HG03342 (cell line): ENCODE measurements at regions not wholly inside any gene's neighbourhood (a gene's known extent, or its start where the extent isn't known, plus 50 kb on each side); places are given as distances from the start of the nearest gene placed in this dataset.

Experiments used
- ATAC-seq: cut with Tn5 transposase; IDR thresholded peaks from one replicate; pipeline ENCODE4 v1.9.1; 2021; ENCODE audit warnings: mild to moderate bottlenecking, moderate library complexity; ENCODE audit not compliant: unreplicated experiment

GRCh38 chr6:138550346-138550767, 51.1 kb upstream of the NHSL1 start:
- ATAC-seq, result no peak

DNA sequence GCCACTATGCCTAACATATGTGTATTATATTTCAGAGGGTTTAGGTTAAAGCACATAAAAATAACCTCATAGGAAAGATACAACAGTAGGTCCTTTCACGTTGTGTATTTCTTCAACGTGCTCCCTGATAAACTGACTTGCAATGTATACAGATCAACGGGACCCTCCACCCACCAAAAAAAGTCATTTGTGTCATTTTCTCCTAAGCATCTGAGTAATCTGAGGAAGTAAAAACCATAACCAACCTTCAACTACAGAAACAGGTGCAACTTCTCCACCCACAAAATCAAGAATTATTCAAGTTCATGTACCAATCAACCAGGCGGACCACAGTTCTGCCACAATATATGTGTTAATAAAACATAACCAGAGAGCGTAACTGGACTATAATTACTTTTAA, 54.9 kb upstream of the NHSL1 start:
- no peak for ATAC-seq

DNA sequence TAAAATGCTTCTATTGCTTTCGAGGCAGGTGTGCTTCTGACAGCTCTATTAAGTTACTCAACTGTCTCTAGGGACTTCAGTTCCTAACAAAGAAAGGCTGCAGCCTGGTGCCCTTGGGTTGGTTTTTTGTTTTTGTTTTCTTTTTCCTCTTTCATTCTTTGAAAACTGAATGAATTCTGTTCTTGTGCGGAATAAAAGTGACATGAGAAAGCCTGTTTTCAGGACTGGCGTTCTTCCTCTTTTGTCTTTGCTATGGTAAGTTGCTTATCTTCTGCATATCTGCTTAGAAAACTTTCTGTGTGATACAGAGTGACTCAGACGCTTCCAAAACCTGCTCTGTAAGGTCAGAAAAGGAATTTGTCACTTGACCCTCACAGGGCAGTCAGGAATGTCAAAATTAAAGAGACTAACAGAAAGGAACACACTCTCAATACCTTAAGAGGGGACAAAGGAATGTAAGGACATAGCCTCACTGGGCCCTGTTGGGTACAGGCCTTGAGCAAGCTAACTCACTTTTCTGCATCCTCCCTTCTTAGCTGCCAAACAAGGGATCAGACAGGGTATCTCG, 56.2 kb upstream of the NHSL1 start:
- ATAC-seq, result no peak

GRCh38 chr6:138557147-138557546, 57.9 kb upstream of the NHSL1 start:
- ATAC-seq, result no peak

GRCh38 chr6:138559143-138559542, 59.8 kb upstream of the NHSL1 start:
- no peak for ATAC-seq

DNA sequence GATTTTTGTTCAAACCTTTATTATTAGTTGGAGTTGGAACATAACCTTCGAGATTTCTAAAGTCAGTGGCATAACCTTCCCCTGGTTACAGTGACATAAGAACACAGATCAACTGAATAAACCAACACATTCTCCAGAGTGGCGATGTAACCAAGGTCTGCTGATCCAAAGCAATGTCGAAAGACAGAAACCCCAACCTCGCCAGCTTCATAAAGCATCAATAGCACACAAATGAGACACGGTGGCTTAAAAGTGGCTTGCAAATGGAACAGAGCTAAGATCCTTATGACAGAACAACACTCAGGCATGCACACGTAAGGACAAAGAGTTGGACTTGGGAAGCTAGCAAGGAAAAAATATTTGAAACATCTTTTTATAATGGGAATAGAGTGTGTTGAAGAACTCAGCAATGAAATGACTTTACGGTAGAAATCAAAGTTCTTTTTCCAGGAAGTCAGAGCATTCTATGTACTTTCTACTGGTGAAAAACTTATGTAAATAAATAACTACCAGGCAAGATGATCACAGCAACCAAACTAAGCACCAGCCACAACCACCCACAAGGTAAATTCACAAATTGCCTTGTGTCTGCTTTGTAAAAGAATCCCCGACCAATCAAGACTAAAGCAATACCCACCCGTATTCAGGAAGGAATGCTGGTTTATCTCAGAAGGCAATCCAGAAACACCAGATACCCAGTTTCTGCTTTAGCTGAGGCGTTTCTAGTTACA, 61.0 kb upstream of the NHSL1 start:
- no peak for ATAC-seq

- ATAC-seq, result no peak
Observed at GRCh38 chr6:138562691-138563090, 63.4 kb upstream of the NHSL1 start.

GRCh38 chr6:138563231-138563630, 63.9 kb upstream of the NHSL1 start:
- no peak for ATAC-seq

GRCh38 chr6:138563650-138564049, 64.4 kb upstream of the NHSL1 start:
- ATAC-seq, result no peak

- no peak for ATAC-seq
Observed at GRCh38 chr6:138564170-138564721, 65.0 kb upstream of the NHSL1 start.

GRCh38 chr6:138567052-138567451, 67.8 kb upstream of the NHSL1 start:
- no peak for ATAC-seq

DNA sequence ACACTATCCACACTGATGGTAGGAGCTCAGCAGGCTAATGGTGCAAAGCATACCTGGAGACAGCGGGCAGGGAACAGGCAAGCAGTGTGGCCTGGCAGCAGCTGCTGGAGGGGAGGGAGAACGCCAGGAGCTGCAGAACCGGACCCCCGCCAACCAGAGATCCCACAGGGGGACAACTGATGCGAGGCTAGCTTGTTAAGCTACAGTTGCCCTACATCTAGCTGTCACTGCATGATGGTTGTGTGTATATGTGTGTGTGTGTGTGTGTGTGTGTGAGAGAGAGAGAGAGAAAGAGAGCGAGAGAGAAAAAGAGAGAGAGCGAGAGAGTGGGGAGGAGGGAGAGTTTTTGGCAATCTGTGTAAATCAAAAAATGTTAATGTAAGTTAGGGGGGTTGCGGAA, 69.7 kb upstream of the NHSL1 start:
- ATAC-seq, result no peak

DNA sequence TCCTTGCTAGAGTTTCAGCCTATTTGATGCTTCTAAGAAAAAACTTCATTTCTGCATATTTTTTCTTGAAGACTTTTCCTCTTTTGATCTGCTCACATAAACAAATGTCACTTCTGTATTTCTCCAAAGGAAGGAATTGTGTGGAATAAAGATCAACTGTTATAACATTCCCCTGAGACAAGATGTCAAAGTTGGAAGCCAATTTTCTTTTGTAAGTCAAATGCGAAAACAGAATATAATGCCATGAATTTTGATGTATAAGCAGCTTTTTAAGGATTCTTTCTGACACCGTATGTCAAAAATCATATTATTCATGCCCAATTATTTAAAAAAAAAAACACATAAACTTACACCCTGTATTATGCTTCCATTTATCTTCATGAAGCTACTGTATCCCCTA, 70.3 kb upstream of the NHSL1 start:
- no peak for ATAC-seq

DNA sequence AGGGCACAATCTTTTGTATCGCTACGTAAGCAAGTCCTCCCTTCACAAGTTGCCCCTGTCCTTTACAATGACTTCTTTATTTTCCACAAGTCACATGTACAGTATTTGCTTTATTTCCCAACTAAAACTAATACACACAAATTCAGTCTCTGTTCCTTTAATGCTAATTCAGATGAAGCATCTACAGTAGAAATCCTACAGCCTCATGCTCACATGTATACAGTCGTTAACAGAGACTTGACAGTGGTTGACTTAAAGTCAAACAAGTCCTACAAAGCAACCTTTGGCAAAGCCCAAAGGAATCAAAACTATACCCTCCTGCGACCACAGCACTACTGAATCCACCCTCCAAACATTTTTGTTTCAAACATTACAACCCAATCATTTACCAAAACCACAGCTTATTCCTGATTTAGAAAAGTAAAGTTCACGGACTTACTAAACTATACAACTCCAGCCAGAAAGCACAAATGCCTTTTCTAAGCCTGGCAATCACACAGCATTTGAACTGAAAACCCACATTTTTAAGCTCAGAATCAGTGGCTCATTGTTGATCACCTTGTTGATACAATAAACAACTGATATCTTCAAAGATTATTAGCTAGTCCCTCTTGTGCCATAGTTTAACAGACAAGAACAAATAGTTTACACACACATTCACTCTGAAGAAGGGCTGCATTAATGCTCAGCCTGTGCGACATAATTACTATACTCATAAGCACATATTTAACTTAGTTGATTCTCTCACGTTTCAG, 70.9 kb upstream of the NHSL1 start:
- no peak for ATAC-seq

GRCh38 chr6:138570725-138571029, 71.4 kb upstream of the NHSL1 start:
- no peak for ATAC-seq

DNA sequence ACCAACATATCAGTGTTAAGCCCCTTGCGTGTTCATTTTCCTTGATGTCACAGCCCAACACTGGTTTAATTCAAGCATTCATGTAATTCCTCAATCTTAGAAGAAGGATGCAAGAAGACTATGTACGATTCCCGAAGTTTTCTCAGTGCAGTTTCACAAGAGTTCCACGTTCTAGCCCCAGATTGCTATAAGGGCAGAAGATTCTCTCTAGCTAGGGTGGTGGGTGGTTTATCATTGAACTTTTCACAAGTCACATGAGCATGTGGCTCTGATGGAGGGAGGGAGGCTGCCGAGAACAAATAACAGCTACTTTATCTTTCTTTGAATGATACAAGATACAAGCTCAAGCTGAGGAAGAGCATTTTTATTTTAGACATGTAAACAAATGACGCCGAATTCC, 71.9 kb upstream of the NHSL1 start:
- no peak for ATAC-seq

GRCh38 chr6:138571585-138572166, 72.4 kb upstream of the NHSL1 start:
- no peak for ATAC-seq

GRCh38 chr6:138572167-138572875, 73.0 kb upstream of the NHSL1 start:
- no peak for ATAC-seq

DNA sequence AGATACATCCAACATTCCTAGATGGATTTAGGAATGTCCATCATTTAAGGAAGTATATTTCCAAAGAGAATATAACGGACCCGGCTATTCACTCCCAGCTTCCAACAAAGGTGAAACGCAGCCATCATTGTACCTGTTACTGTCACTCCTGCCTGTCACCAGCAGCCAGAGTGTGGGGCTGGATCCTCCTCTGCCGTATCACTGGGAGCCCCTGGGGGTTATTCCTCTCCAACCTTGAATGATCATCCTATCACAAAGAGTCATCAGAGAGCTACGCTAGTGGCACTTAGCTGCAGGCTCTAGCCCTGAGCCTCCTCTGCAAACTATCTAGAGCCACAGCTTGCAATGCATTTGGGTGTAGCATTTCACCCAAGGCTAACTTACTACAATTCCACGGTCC, 73.6 kb upstream of the NHSL1 start:
- ATAC-seq, result no peak

DNA sequence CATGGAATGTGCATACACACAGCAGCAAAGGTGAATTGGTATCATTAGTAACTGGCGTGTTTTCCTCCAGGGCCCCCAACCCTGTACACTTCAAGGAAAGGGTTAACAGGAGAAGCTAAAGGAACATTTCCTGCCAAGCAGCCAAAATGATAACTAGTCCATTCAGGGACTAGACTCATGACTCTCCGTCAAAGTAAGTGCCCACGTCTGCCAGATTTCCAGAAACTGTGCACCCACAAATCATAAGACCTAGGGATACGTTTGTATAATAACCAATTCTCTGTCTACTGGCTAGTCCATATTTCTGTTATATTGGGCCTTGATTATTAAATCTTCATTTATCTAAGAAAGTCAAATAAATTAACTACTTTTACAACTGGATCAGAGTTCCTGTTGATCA, 76.0 kb upstream of the NHSL1 start:
- ATAC-seq, result no peak

- no peak for ATAC-seq
Observed at GRCh38 chr6:138576313-138576712, 77.0 kb upstream of the NHSL1 start.
